ENCODE measurements at regions not wholly inside any gene's neighbourhood (a gene's known extent, or its start where the extent isn't known, plus 50 kb on each side); places are given as distances from the start of the nearest gene placed in this dataset.

GRCh38 chr3:168709073-168709472 is 613.3 kb upstream of the GOLIM4 start:
- ATAC-seq (ENCODE audit: insufficient read depth, low FRiP score) (no peak), DNase-seq (no peak)
- H3K9ac ChIP-seq (ENCODE audit: insufficient read depth in 1 of 2, low read length in 2 of 2), result no peak overlapping the region
- H3K4me3 ChIP-seq, result no peak overlapping the region
- no peaks in the 10 kb centered on the region for H3K9me3 ChIP-seq (ENCODE audit: control insufficient read depth in 4 of 4, insufficient read depth in 3 of 4, low read length in 3 of 4)
- no peak for TF ChIP-seq CTCF (IDR thresholded peaks at IDR 0.05; ENCODE audit: control extremely low read depth, extremely low read depth)
- no peaks in the 10 kb centered on the region for H3K4me1 ChIP-seq (ENCODE audit: control insufficient read depth in 5 of 5, insufficient read depth in 5 of 5, low read length in 5 of 5)
- no peaks in the 10 kb centered on the region for H3K36me3 ChIP-seq (ENCODE audit: control insufficient read depth in 4 of 4, insufficient read depth in 4 of 4, low read length in 4 of 4)
- H3K27ac ChIP-seq (ENCODE audit: low read depth in 1 of 2, low read length in 1 of 2), result no peak overlapping the region
- H3K27me3 ChIP-seq (ENCODE audit: control insufficient read depth in 3 of 3, insufficient read depth in 3 of 3, low read length in 2 of 3), result no peaks in the 10 kb centered on the region
- 81 to 84% methylated on average over 9 of the region's 9 CpGs for WGBS, 2 donors

GRCh38 chr3:168707900-168708299 is 612.2 kb upstream of the GOLIM4 start:
- Histone ChIP-seq H3K4me3 (no peak overlapping the region), H3K27me3 (ENCODE audit: control insufficient read depth in 3 of 3, insufficient read depth in 3 of 3, low read length in 2 of 3) (no peaks in the 10 kb centered on the region), H3K27ac (ENCODE audit: low read depth in 1 of 2, low read length in 1 of 2) (no peak overlapping the region), H3K36me3 (ENCODE audit: control insufficient read depth in 4 of 4, insufficient read depth in 4 of 4, low read length in 4 of 4) (no peaks in the 10 kb centered on the region), H3K9ac (ENCODE audit: insufficient read depth in 1 of 2, low read length in 2 of 2) (no peak overlapping the region), H3K9me3 (ENCODE audit: control insufficient read depth in 4 of 4, insufficient read depth in 3 of 4, low read length in 3 of 4) (no peaks in the 10 kb centered on the region), H3K4me1 (ENCODE audit: control insufficient read depth in 5 of 5, insufficient read depth in 5 of 5, low read length in 5 of 5) (no peaks in the 10 kb centered on the region)
- 92% methylated on average over 2 of the region's 2 CpGs for WGBS, 2 donors
- TF ChIP-seq CTCF (IDR thresholded peaks at IDR 0.05; ENCODE audit: control extremely low read depth, extremely low read depth), result no peak
- DNase-seq (no peak), ATAC-seq (ENCODE audit: insufficient read depth, low FRiP score) (no peak)

GRCh38 chr3:168705412-168705811 is 609.7 kb upstream of the GOLIM4 start:
- Histone ChIP-seq H3K27ac (ENCODE audit: low read depth in 1 of 2, low read length in 1 of 2) (no peak overlapping the region), H3K27me3 (ENCODE audit: control insufficient read depth in 3 of 3, insufficient read depth in 3 of 3, low read length in 2 of 3) (no peaks in the 10 kb centered on the region), H3K36me3 (ENCODE audit: control insufficient read depth in 4 of 4, insufficient read depth in 4 of 4, low read length in 4 of 4) (peaks cover 0 to under 1% (median 0%) of the 10 kb centered on the region in 4 donors), H3K9me3 (ENCODE audit: control insufficient read depth in 4 of 4, insufficient read depth in 3 of 4, low read length in 3 of 4) (no peaks in the 10 kb centered on the region), H3K4me1 (ENCODE audit: control insufficient read depth in 5 of 5, insufficient read depth in 5 of 5, low read length in 5 of 5) (no peaks in the 10 kb centered on the region), H3K9ac (ENCODE audit: insufficient read depth in 1 of 2, low read length in 2 of 2) (no peak overlapping the region), H3K4me3 (no peak overlapping the region)
- TF ChIP-seq CTCF (IDR thresholded peaks at IDR 0.05; ENCODE audit: control extremely low read depth, extremely low read depth), result no peak
- 91 to 96% methylated on average over 3 of the region's 3 CpGs for WGBS, 2 donors
- DNase-seq (no peak), ATAC-seq (ENCODE audit: insufficient read depth, low FRiP score) (no peak)

GRCh38 chr3:168696051-168696450 is 600.3 kb upstream of the GOLIM4 start:
- no peak for ATAC-seq (ENCODE audit: insufficient read depth, low FRiP score)
- Histone ChIP-seq H3K9ac (ENCODE audit: insufficient read depth in 1 of 2, low read length in 2 of 2) (no peak overlapping the region), H3K27ac (ENCODE audit: low read depth in 1 of 2, low read length in 1 of 2) (no peak overlapping the region), H3K27me3 (ENCODE audit: control insufficient read depth in 3 of 3, insufficient read depth in 3 of 3, low read length in 2 of 3) (no peaks in the 10 kb centered on the region), H3K9me3 (ENCODE audit: control insufficient read depth in 4 of 4, insufficient read depth in 3 of 4, low read length in 3 of 4) (peaks cover 0 to 2% (median 0%) of the 10 kb centered on the region in 4 donors), H3K36me3 (ENCODE audit: control insufficient read depth in 4 of 4, insufficient read depth in 4 of 4, low read length in 4 of 4) (peaks cover 0 to 4% (median 0%) of the 10 kb centered on the region in 4 donors), H3K4me1 (ENCODE audit: control insufficient read depth in 5 of 5, insufficient read depth in 5 of 5, low read length in 5 of 5) (no peaks in the 10 kb centered on the region), H3K4me3 (no peak overlapping the region)
- 87 to 95% methylated on average over 3 of the region's 3 CpGs for WGBS, 2 donors
- no peak for TF ChIP-seq CTCF (IDR thresholded peaks at IDR 0.05; ENCODE audit: control extremely low read depth, extremely low read depth)
- no peak for DNase-seq
